Right lobe of liver (tissue), 4 donors: ENCODE measurements at regions not wholly inside any gene's neighbourhood (a gene's known extent, or its start where the extent isn't known, plus 50 kb on each side); places are given as distances from the start of the nearest gene placed in this dataset.

Source experiments
- CTCF ChIP-seq, 4 donors: fragments of 200-600 bp in 3 of 4; fragments of 450-650 bp in 1 of 4; IDR thresholded peaks; one replicate each; pipeline versions ENCODE4 v1.5.1 to v1.8.0; 2016 to 2022; ENCODE audit warnings: antibody characterized with exemption in 4 of 4, mild to moderate bottlenecking in 2 of 4
- POLR2A ChIP-seq: fragments of 450-650 bp; IDR thresholded peaks from one replicate; pipeline ENCODE4 v1.6.1; 2017; ENCODE audit warnings: antibody characterized with exemption, mild to moderate bottlenecking
- donor health status: DM: no; HTN: no; CAD: no.
- donor health status: DM: no; HTN: no; CAD: no.
- donor health status: DM: no; HTN: yes; CAD: no.

GRCh38 chr17:31788571-31788946, 70.5 kb downstream of the COPRS start:
- TF ChIP-seq CTCF (IDR thresholded peaks at IDR 0.05) = no peak
- TF ChIP-seq POLR2A = no peak
